ENCODE measurements at regions not wholly inside any gene's neighbourhood (a gene's known extent, or its start where the extent isn't known, plus 50 kb on each side); places are given as distances from the start of the nearest gene placed in this dataset.
A peak's percentile ranks its signal among the peaks of the same experiment; 100 is the strongest.

DNA sequence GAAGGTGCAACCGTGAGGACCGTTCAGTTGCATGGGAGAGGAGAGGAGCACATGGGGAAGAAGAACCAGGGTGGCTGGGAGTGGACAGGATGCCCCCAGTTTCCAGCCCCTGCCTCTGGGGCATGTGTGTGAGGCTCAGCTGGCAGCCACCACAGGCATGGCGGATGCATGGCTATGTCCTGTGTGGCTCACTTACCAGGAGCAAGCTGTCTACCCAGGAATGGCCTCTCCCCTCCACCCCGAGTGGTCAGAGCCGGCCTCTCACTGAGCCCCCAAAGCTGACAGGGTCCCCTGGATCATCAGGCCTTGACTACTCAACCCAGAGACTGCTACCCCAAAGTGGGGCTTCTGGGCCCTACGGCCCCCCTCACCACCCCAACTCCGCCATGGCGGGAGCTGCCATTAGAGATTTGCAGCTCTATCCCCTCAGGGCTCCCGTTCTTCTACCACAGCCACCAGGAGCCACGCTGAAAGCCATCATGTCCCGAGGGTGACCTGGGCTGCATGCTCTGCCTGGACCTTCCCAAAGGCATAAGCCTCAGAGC is 65.3 kb downstream of the RHOB start:
- peak overlapping the region; percentile 43 for H3K4me3 Mint-ChIP-seq
- no peak for TF ChIP-seq EZH2 (IDR thresholded peaks at IDR 0.05)
- TF ChIP-seq EZH2phosphoT487 (IDR thresholded peaks at IDR 0.05), result no peak

DNA sequence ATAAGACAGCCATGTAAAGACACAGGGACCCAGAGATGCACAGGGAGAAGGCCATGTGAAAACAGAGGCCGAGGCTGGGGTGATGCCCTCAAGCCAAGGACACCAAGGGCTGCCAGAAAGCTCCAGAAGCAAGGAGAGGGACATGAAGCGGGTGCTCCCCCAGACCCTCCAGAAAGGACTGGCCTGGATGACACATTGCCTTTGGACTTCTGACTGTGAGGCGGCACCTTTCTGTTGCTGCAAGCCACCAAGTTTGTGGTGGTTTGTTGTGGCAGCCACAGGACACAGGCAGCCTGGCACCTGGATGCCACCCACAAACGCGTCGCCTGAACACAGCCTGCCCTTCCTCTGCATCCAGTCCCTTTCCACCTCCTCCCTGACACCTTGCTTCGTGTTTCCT is 67.1 kb downstream of the RHOB start:
- Mint-ChIP-seq H3K27ac (peak overlapping the region; percentile 19), H3K36me3 (peaks cover 2% of the 10 kb centered on the region), H3K27me3 (ENCODE audit: insufficient read depth, low read depth) (peaks cover 23% of the 10 kb centered on the region), H3K9me3 (peaks cover 14% of the 10 kb centered on the region), H3K4me3 (no peak overlapping the region), H3K4me1 (peaks cover 42% of the 10 kb centered on the region)
- Histone ChIP-seq H3K4me3 (no peak overlapping the region), H3K4me1 (peaks cover 19% of the 10 kb centered on the region), H3F3A (ENCODE audit: low read depth) (no peaks in the 10 kb centered on the region), H3K9ac (no peak overlapping the region), H3K36me3 (no peaks in the 10 kb centered on the region), H3K4me2 (no peak overlapping the region), H4K20me1 (ENCODE audit: low read depth) (no peaks in the 10 kb centered on the region), H2AFZ (replicated peaks) (no peak overlapping the region), H3K27ac (no peak overlapping the region), H3K27me3 (no peaks in the 10 kb centered on the region), H3K9me3 (ENCODE audit: low read depth) (no peaks in the 10 kb centered on the region), H3K79me2 (ENCODE audit: low read depth) (no peaks in the 10 kb centered on the region)
- TF ChIP-seq EZH2 (IDR thresholded peaks at IDR 0.05) (no peak), EZH2phosphoT487 (IDR thresholded peaks at IDR 0.05) (no peak)
- TF ChIP-seq, protein P1, sequence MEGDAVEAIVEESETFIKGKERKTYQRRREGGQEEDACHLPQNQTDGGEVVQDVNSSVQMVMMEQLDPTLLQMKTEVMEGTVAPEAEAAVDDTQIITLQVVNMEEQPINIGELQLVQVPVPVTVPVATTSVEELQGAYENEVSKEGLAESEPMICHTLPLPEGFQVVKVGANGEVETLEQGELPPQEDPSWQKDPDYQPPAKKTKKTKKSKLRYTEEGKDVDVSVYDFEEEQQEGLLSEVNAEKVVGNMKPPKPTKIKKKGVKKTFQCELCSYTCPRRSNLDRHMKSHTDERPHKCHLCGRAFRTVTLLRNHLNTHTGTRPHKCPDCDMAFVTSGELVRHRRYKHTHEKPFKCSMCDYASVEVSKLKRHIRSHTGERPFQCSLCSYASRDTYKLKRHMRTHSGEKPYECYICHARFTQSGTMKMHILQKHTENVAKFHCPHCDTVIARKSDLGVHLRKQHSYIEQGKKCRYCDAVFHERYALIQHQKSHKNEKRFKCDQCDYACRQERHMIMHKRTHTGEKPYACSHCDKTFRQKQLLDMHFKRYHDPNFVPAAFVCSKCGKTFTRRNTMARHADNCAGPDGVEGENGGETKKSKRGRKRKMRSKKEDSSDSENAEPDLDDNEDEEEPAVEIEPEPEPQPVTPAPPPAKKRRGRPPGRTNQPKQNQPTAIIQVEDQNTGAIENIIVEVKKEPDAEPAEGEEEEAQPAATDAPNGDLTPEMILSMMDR (IDR thresholded peaks at IDR 0.05), result no peak
- DNase-seq (ENCODE audit: low spot score), result no peak

More for the DNA sequence above, 65.3 kb downstream of the RHOB start:
- Histone ChIP-seq H3K4me2 (no peak overlapping the region), H3K9me3 (ENCODE audit: low read depth) (no peaks in the 10 kb centered on the region), H2AFZ (replicated peaks) (no peak overlapping the region), H3K27me3 (no peaks in the 10 kb centered on the region), H3K79me2 (ENCODE audit: low read depth) (no peaks in the 10 kb centered on the region), H3K9ac (no peak overlapping the region), H3F3A (ENCODE audit: low read depth) (no peaks in the 10 kb centered on the region), H3K36me3 (no peaks in the 10 kb centered on the region), H3K4me3 (no peak overlapping the region), H3K27ac (no peak overlapping the region), H3K4me1 (peaks cover 18% of the 10 kb centered on the region), H4K20me1 (ENCODE audit: low read depth) (no peaks in the 10 kb centered on the region)
- H3K27ac Mint-ChIP-seq, result no peak overlapping the region
- DNase-seq (ENCODE audit: low spot score), result no peak
- H3K9me3 Mint-ChIP-seq, result peaks cover 14% of the 10 kb centered on the region
- H3K4me1 Mint-ChIP-seq, result peaks cover 43% of the 10 kb centered on the region
- H3K27me3 Mint-ChIP-seq (ENCODE audit: insufficient read depth, low read depth), result peaks cover 26% of the 10 kb centered on the region
- H3K36me3 Mint-ChIP-seq, result peaks cover 2% of the 10 kb centered on the region

DNA sequence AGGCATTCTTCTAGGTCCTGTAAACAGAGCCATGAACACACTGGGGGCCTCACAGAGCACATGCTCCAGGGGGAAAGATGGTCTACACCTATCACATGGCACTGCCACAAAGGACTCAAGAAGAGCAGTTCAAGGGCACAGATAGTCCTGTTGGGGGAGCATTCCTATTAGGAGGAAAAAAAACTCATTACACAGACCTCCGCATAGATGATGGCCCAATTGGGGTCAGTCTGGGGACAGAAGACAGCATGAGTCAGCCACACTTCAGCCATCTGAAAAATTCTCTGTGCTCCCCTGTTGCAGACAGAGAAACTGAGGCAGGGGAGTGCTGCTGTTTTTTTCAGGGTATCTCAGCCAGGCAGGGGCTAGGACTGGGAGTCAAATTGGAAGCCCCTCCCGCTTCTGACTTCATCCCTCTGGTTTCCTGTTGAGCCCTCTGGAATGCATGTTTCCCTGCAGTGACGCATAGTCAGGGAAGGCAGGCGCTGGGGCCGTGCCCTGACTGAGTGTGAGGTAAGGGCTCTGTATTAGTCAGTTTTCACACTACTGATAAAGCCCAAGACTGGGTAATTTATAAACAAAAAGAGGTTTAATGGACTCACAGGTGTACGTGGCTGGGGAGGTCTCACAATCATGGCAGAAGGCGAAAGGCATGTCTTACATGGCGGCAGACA is 67.9 kb downstream of the RHOB start:
- no peaks in the 10 kb centered on the region for H3K27me3 ChIP-seq
- no peak overlapping the region for H3K27ac ChIP-seq
- peaks cover 17% of the 10 kb centered on the region for H3K4me1 ChIP-seq
- no peak overlapping the region for H2AFZ ChIP-seq (replicated peaks)
- no peak for TF ChIP-seq EZH2 (IDR thresholded peaks at IDR 0.05)
- TF ChIP-seq EZH2phosphoT487 (IDR thresholded peaks at IDR 0.05), result no peak
- TF ChIP-seq, protein P1 (IDR thresholded peaks at IDR 0.05), result no peak
- H3K4me2 ChIP-seq, result no peak overlapping the region
- Mint-ChIP-seq H3K9me3 (peaks cover 14% of the 10 kb centered on the region), H3K36me3 (peaks cover 2% of the 10 kb centered on the region), H3K27ac (peak overlapping the region; percentile 19), H3K4me1 (peaks cover 38% of the 10 kb centered on the region), H3K4me3 (no peak overlapping the region), H3K27me3 (ENCODE audit: insufficient read depth, low read depth) (peaks cover 22% of the 10 kb centered on the region)
- H3K9me3 ChIP-seq (ENCODE audit: low read depth), result no peaks in the 10 kb centered on the region
- no peaks in the 10 kb centered on the region for H4K20me1 ChIP-seq (ENCODE audit: low read depth)
- H3F3A ChIP-seq (ENCODE audit: low read depth), result no peaks in the 10 kb centered on the region
- H3K79me2 ChIP-seq (ENCODE audit: low read depth), result no peaks in the 10 kb centered on the region
- H3K36me3 ChIP-seq, result no peaks in the 10 kb centered on the region
- no peak overlapping the region for H3K4me3 ChIP-seq
- no peak overlapping the region for H3K9ac ChIP-seq
- DNase-seq (ENCODE audit: low spot score), result no peak

Data from neural progenitor cell (in vitro differentiated cells).